Mesenchymal stem cell (in vitro differentiated cells and primary cell): ENCODE measurements at regions not wholly inside any gene's neighbourhood (a gene's known extent, or its start where the extent isn't known, plus 50 kb on each side); places are given as distances from the start of the nearest gene placed in this dataset.

Experiments
- DNase-seq: peaks from one replicate; pipeline ENCODE4 v3.0.0-alpha.2; 2013
- H2AFZ ChIP-seq: one replicate; pipeline ENCODE4 v1.6.1; 2013; ENCODE audit warnings: low read depth, mild to moderate bottlenecking, control low read depth, inconsistent platforms, low read length, moderate library complexity
- H2AK5ac ChIP-seq: 2 replicates; pipeline ENCODE4 v1.6.1; 2013; ENCODE audit warnings: low read length, moderate library complexity, mild to moderate bottlenecking, inconsistent platforms; ENCODE audit not compliant: severe bottlenecking
- H2BK120ac ChIP-seq: one replicate; pipeline ENCODE4 v1.6.1; 2013; ENCODE audit warnings: low read depth, mild to moderate bottlenecking, inconsistent platforms, low read length, moderate library complexity
- H2BK12ac ChIP-seq, 2 experiments: one replicate each; pipeline ENCODE4 v1.6.1; 2013; ENCODE audit warnings: inconsistent platforms in 2 of 2, low read length in 2 of 2, mild to moderate bottlenecking in 2 of 2, moderate library complexity in 2 of 2, control low read depth in 1 of 2
- H2BK15ac ChIP-seq: one replicate; pipeline ENCODE4 v1.6.1; 2013; ENCODE audit warnings: mild to moderate bottlenecking, low read depth, inconsistent platforms; ENCODE audit not compliant: poor library complexity, severe bottlenecking
- H2BK5ac ChIP-seq: 2 replicates; pipeline ENCODE4 v1.6.1; 2013; ENCODE audit warnings: low read depth, mild to moderate bottlenecking, low read length, control low read depth, inconsistent platforms; ENCODE audit not compliant: poor library complexity, severe bottlenecking
- H3K14ac ChIP-seq, 2 experiments: one replicate each; pipeline ENCODE4 v1.6.1; 2013; ENCODE audit warnings: inconsistent platforms in 2 of 2, low read length in 2 of 2, control low read depth in 1 of 2, mild to moderate bottlenecking in 1 of 2, moderate library complexity in 1 of 2
- H3K18ac ChIP-seq, 2 experiments: one replicate each; pipeline ENCODE4 v1.6.1; 2013; ENCODE audit warnings: inconsistent platforms in 2 of 2, low read length in 2 of 2, control low read depth in 1 of 2, low read depth in 1 of 2, mild to moderate bottlenecking in 1 of 2
- H3K23ac ChIP-seq, 2 experiments: one replicate each; pipeline ENCODE4 v1.6.1; 2013; ENCODE audit warnings: inconsistent platforms in 2 of 2, low read length in 2 of 2, mild to moderate bottlenecking in 2 of 2, moderate library complexity in 2 of 2, control low read depth in 1 of 2
- H3K27ac ChIP-seq: 2 replicates; pipeline ENCODE4 v1.5.1; 2013; ENCODE audit warnings: mild to moderate bottlenecking, moderate library complexity, low read length, control low read depth, inconsistent platforms; ENCODE audit not compliant: poor library complexity, severe bottlenecking
- H3K27me3 ChIP-seq, 2 experiments: 2 replicates each; pipeline versions ENCODE4 v1.6.1 to v1.7.0; 2013; ENCODE audit warnings: low read length in 2 of 2, mild to moderate bottlenecking in 2 of 2, moderate library complexity in 2 of 2, control low read depth in 1 of 2, inconsistent platforms in 1 of 2; ENCODE audit not compliant: control insufficient read depth in 1 of 2, insufficient read depth in 1 of 2
- H3K36me3 ChIP-seq, 2 experiments: 2 replicates each; pipeline versions ENCODE4 v1.6.1 to v1.7.0; 2013; ENCODE audit warnings: low read length in 2 of 2, control low read depth in 1 of 2, inconsistent platforms in 1 of 2, low read depth in 1 of 2, mild to moderate bottlenecking in 1 of 2; ENCODE audit not compliant: insufficient read depth in 2 of 2, control insufficient read depth in 1 of 2
- H3K4ac ChIP-seq, 2 experiments: one replicate each; pipeline ENCODE4 v1.6.1; 2013; ENCODE audit warnings: inconsistent platforms in 2 of 2, low read length in 2 of 2, mild to moderate bottlenecking in 2 of 2, moderate library complexity in 2 of 2, control low read depth in 1 of 2, low read depth in 1 of 2
- H3K4me1 ChIP-seq: 2 replicates; pipeline ENCODE4 v1.6.1; 2013; ENCODE audit warnings: low read depth, low read length, control low read depth; ENCODE audit not compliant: control insufficient read depth, insufficient read depth
- H3K4me2 ChIP-seq: 2 replicates; pipeline ENCODE4 v1.6.1; 2013; ENCODE audit warnings: low read length, mild to moderate bottlenecking, inconsistent platforms; ENCODE audit not compliant: poor library complexity, severe bottlenecking
- H3K4me3 ChIP-seq, 2 experiments: 2 replicates each; pipeline versions ENCODE4 v1.5.1 to v1.7.0; 2013; ENCODE audit warnings: low read length in 2 of 2, mild to moderate bottlenecking in 2 of 2, control low read depth in 1 of 2, low read depth in 1 of 2; ENCODE audit not compliant: insufficient read depth in 1 of 2
- H3K79me1 ChIP-seq: replicated peaks from 2 replicates; pipeline ENCODE4 v1.6.1; 2013; ENCODE audit warnings: mild to moderate bottlenecking, control low read depth, low read length, inconsistent platforms; ENCODE audit not compliant: poor library complexity, severe bottlenecking
- H3K9ac ChIP-seq: 2 replicates; pipeline ENCODE4 v1.7.0; 2013; ENCODE audit warnings: mild to moderate bottlenecking, low read length, moderate library complexity
- H3K9me3 ChIP-seq: 2 replicates; pipeline ENCODE4 v1.7.0; 2013; ENCODE audit warnings: mild to moderate bottlenecking, low read length; ENCODE audit not compliant: control insufficient read depth
- H4K8ac ChIP-seq: one replicate; pipeline ENCODE4 v1.6.1; 2013; ENCODE audit warnings: inconsistent platforms, mild to moderate bottlenecking, low read length, moderate library complexity
- H4K91ac ChIP-seq: one replicate; pipeline ENCODE4 v1.6.1; 2013; ENCODE audit warnings: mild to moderate bottlenecking, low read length, inconsistent platforms
- whole genome bisulfite sequencing: methylation state at CpG from one replicate; pipeline ENCODE4 v1.1.7; 2013; ENCODE audit warnings: mixed read lengths; 5-methylcytosine and 5-hydroxymethylcytosine counted together

- H3K27me3 ChIP-seq: no peaks in the 10 kb centered on the region
- no peak overlapping the region for H3K4me3 ChIP-seq
- no peak overlapping the region for H2AK5ac ChIP-seq
- no peaks in the 10 kb centered on the region for H3K79me1 ChIP-seq
- H2BK15ac ChIP-seq: no peak overlapping the region
- H3K9me3 ChIP-seq: no peaks in the 10 kb centered on the region
- no peak overlapping the region for H2BK5ac ChIP-seq
- H3K27ac ChIP-seq: no peak overlapping the region
- DNase-seq: no peak
- no peak overlapping the region for H3K9ac ChIP-seq
- H3K18ac ChIP-seq: no peak overlapping the region
- no peak overlapping the region for H2AFZ ChIP-seq
- 82% methylated on average over 4 of the region's 6 CpGs for WGBS
- H3K36me3 ChIP-seq: no peaks in the 10 kb centered on the region
- H4K8ac ChIP-seq: no peak overlapping the region
- no peak overlapping the region for H2BK12ac ChIP-seq
- H3K14ac ChIP-seq: no peak overlapping the region
- no peak overlapping the region for H2BK120ac ChIP-seq
- H3K4ac ChIP-seq: no peak overlapping the region
- peaks cover 2% of the 10 kb centered on the region for H3K4me1 ChIP-seq
- no peak overlapping the region for H3K23ac ChIP-seq
- H4K91ac ChIP-seq: no peak overlapping the region
- no peak overlapping the region for H3K4me2 ChIP-seq
Measured at GRCh38 chr2:236654496-236654895, 84.9 kb downstream of the ACKR3 start.

- 87% methylated on average over 2 of the region's 2 CpGs for WGBS
- Histone ChIP-seq H2BK120ac (no peak overlapping the region), H3K4me1 (peaks cover 7% of the 10 kb centered on the region)
Measured at GRCh38 chr2:236656166-236656565, 86.5 kb downstream of the ACKR3 start.

DNA sequence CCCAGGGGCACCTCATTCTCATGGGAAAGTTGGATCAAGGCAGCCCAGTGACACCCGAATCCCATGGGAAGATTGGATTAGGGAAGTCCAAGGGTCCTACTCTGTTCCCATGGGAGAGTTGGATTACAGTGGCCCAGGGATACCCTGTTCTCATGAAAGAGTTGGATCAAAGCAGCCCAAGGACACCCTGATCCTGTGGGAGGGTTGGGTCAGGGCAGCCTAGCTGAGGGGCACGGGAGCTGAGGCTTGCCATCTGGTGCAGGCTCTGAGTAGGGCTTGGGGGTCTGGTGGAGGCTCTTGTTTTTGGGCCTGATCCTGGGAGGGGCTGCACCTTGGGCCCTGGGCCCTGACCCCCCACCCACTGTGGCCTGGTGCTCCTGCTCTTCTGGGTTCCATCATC, 87.1 kb downstream of the ACKR3 start:
- 94% methylated on average over 2 of the region's 2 CpGs for WGBS
- Histone ChIP-seq H4K91ac (no peak overlapping the region), H3K79me1 (no peaks in the 10 kb centered on the region)

More at GRCh38 chr2:236656166-236656565, 86.5 kb downstream of the ACKR3 start:
- Histone ChIP-seq H3K23ac (no peak overlapping the region), H4K8ac (no peak overlapping the region), H3K36me3 (no peaks in the 10 kb centered on the region), H2BK5ac (no peak overlapping the region), H3K4ac (no peak overlapping the region), H3K4me2 (no peak overlapping the region), H4K91ac (no peak overlapping the region), H2BK15ac (no peak overlapping the region), H3K4me3 (no peak overlapping the region), H3K27ac (no peak overlapping the region), H3K27me3 (no peaks in the 10 kb centered on the region), H3K9ac (no peak overlapping the region), H3K79me1 (no peaks in the 10 kb centered on the region), H2BK12ac (no peak overlapping the region), H3K14ac (no peak overlapping the region), H2AK5ac (no peak overlapping the region), H3K18ac (no peak overlapping the region), H2AFZ (no peak overlapping the region), H3K9me3 (no peaks in the 10 kb centered on the region)
- DNase-seq: no peak

GRCh38 chr2:236657215-236657614, 87.6 kb downstream of the ACKR3 start:
- 89% methylated on average over 4 of the region's 5 CpGs for WGBS
- Histone ChIP-seq H3K27me3 (no peaks in the 10 kb centered on the region), H3K4me1 (peaks cover 12% of the 10 kb centered on the region), H4K8ac (no peak overlapping the region), H3K18ac (no peak overlapping the region), H2BK12ac (no peak overlapping the region), H3K36me3 (no peaks in the 10 kb centered on the region), H3K79me1 (no peaks in the 10 kb centered on the region), H3K9me3 (no peaks in the 10 kb centered on the region), H3K4me2 (no peak overlapping the region), H2BK120ac (no peak overlapping the region), H3K23ac (no peak overlapping the region), H3K9ac (no peak overlapping the region), H3K4ac (no peak overlapping the region), H4K91ac (no peak overlapping the region), H3K27ac (no peak overlapping the region), H2AFZ (no peak overlapping the region), H3K4me3 (no peak overlapping the region), H2AK5ac (no peak overlapping the region), H2BK15ac (no peak overlapping the region), H2BK5ac (no peak overlapping the region), H3K14ac (no peak overlapping the region)
- no peak for DNase-seq

More for the DNA sequence above, 87.1 kb downstream of the ACKR3 start:
- no peak overlapping the region for H3K14ac ChIP-seq
- no peak overlapping the region for H3K4me2 ChIP-seq
- no peaks in the 10 kb centered on the region for H3K9me3 ChIP-seq
- no peak overlapping the region for H4K8ac ChIP-seq
- H3K4me3 ChIP-seq: no peak overlapping the region
- no peak overlapping the region for H2AFZ ChIP-seq
- H3K27me3 ChIP-seq: no peaks in the 10 kb centered on the region
- H2BK5ac ChIP-seq: no peak overlapping the region
- H3K4me1 ChIP-seq: peaks cover 12% of the 10 kb centered on the region
- H3K9ac ChIP-seq: no peak overlapping the region
- DNase-seq: no peak
- H3K4ac ChIP-seq: no peak overlapping the region
- H2BK12ac ChIP-seq: no peak overlapping the region
- H2BK120ac ChIP-seq: no peak overlapping the region
- H2BK15ac ChIP-seq: no peak overlapping the region
- no peak overlapping the region for H3K18ac ChIP-seq
- H3K36me3 ChIP-seq: no peaks in the 10 kb centered on the region
- no peak overlapping the region for H2AK5ac ChIP-seq
- H3K27ac ChIP-seq: no peak overlapping the region
- no peak overlapping the region for H3K23ac ChIP-seq
